ENCODE measurements at regions not wholly inside any gene's neighbourhood (a gene's known extent, or its start where the extent isn't known, plus 50 kb on each side); places are given as distances from the start of the nearest gene placed in this dataset.

DNA sequence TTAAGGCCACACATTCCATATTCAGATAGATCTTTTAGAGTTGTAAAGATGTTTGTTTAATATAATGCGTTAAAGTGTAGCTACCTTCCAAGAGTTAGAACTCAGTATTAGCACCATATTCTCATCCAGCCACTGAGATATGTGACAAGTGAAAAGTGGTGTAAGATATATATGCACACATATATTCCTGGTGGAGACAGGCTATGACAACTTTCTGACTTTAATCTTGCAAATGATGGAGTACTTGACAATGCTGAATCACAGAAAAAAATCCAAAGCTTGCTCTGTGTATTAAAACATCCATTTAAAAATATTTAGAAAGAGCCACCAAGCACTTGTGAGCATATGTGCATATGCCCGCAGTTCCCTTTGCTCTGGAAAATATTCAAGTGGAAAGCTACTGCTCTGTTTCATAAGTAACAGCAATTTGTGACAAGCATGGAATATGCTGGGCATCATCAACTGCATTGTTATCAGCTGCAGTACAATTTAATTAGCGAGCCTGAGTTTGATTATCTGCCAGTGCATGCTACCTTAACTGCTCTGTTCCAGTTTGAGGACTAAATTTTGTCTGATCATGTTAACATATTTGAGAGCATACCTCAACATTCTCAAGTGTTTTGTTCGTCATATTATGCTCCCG is 64.8 kb downstream of the VIP start:
- TF ChIP-seq TCF12 (IDR thresholded peaks at IDR 0.05; ENCODE audit: low read depth) (no peak), CEBPB (IDR thresholded peaks at IDR 0.05) (no peak), FOXM1 (IDR thresholded peaks at IDR 0.05; ENCODE audit: borderline replicate concordance, low read depth) (no peak), RAD21 (IDR thresholded peaks at IDR 0.05; ENCODE audit: low read depth) (no peak), YY1 (IDR thresholded peaks at IDR 0.05; ENCODE audit: low read depth) (no peak), TAF1 (IDR thresholded peaks at IDR 0.05; ENCODE audit: low read depth) (no peak), EP300 (IDR thresholded peaks at IDR 0.05; ENCODE audit: borderline replicate concordance) (no peak), NFIC (IDR thresholded peaks at IDR 0.05) (no peak)
- TF ChIP-seq, protein P1, sequence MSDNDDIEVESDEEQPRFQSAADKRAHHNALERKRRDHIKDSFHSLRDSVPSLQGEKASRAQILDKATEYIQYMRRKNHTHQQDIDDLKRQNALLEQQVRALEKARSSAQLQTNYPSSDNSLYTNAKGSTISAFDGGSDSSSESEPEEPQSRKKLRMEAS (IDR thresholded peaks at IDR 0.05): no peak

Measured in Ishikawa (cell line).